NB4 (cell line): ENCODE measurements at regions not wholly inside any gene's neighbourhood (a gene's known extent, or its start where the extent isn't known, plus 50 kb on each side); places are given as distances from the start of the nearest gene placed in this dataset.

Experiments used
- DNase-seq: peaks from one replicate; pipeline ENCODE4 v3.0.0; 2010; ENCODE audit warnings: low read depth
- H3K4me3 ChIP-seq: one replicate; pipeline ENCODE4 v1.5.1; 2011; ENCODE audit warnings: mild to moderate bottlenecking, low read depth, low read length, moderate library complexity
- MYC ChIP-seq: IDR thresholded peaks from 2 replicates; pipeline ENCODE4 v1.6.1; 2011; ENCODE audit warnings: low read depth, low read length
- POLR2A ChIP-seq: IDR thresholded peaks from 2 replicates; pipeline ENCODE4 v1.6.1; 2011; ENCODE audit warnings: mild to moderate bottlenecking; ENCODE audit not compliant: insufficient read length; ENCODE audit errors: extremely low read depth
- TF ChIP-seq, protein P1 (sequence below): IDR thresholded peaks from 2 replicates; pipeline ENCODE4 v1.6.1; 2011; ENCODE audit warnings: low read depth, low read length
- TF ChIP-seq, protein P2 (sequence below): IDR thresholded peaks from one replicate; pipeline ENCODE4 v1.5.1; 2012; ENCODE audit warnings: low read depth, low read length

GRCh38 chr6:122050242-122050755 lies 349.2 kb upstream of the HSF2 start:
- DNase-seq, result no peak
- TF ChIP-seq, protein P1, sequence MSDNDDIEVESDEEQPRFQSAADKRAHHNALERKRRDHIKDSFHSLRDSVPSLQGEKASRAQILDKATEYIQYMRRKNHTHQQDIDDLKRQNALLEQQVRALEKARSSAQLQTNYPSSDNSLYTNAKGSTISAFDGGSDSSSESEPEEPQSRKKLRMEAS, result no peak
- TF ChIP-seq, protein P2, sequence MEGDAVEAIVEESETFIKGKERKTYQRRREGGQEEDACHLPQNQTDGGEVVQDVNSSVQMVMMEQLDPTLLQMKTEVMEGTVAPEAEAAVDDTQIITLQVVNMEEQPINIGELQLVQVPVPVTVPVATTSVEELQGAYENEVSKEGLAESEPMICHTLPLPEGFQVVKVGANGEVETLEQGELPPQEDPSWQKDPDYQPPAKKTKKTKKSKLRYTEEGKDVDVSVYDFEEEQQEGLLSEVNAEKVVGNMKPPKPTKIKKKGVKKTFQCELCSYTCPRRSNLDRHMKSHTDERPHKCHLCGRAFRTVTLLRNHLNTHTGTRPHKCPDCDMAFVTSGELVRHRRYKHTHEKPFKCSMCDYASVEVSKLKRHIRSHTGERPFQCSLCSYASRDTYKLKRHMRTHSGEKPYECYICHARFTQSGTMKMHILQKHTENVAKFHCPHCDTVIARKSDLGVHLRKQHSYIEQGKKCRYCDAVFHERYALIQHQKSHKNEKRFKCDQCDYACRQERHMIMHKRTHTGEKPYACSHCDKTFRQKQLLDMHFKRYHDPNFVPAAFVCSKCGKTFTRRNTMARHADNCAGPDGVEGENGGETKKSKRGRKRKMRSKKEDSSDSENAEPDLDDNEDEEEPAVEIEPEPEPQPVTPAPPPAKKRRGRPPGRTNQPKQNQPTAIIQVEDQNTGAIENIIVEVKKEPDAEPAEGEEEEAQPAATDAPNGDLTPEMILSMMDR, result no peak
- TF ChIP-seq POLR2A (no peak), MYC (no peak)
- no peak overlapping the region for H3K4me3 ChIP-seq

DNA sequence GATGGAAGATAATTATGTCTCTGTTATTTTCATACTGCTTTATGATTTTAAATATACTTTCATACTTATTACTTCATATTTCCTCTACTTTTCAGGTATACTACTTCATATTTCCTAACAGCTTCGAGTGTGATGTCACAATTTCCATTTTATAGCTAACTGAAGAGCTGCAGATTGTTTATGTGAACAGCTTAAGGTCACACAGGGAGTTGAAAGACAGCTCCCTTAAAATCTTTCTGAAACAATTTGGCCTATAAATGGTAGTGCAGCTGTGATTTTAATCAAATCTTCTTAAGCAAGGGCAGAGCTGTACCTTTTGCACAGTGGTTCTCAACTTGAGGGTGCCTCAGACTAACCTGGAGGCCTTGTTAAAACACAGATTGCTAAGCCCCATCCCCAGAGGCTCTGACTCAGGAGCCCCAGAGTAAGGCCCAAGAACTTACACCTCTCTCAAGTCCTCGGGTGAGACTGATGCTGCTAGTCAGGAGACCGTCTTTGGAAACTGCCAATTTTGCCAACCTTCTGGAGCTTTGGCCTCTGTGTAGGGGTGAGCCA lies 347.0 kb upstream of the HSF2 start:
- no peak for TF ChIP-seq POLR2A
- DNase-seq, result no peak
- no peak overlapping the region for H3K4me3 ChIP-seq

GRCh38 chr6:122059918-122060317 lies 339.5 kb upstream of the HSF2 start:
- no peak for DNase-seq
- TF ChIP-seq MYC (no peak), POLR2A (no peak)
- H3K4me3 ChIP-seq, result no peak overlapping the region

DNA sequence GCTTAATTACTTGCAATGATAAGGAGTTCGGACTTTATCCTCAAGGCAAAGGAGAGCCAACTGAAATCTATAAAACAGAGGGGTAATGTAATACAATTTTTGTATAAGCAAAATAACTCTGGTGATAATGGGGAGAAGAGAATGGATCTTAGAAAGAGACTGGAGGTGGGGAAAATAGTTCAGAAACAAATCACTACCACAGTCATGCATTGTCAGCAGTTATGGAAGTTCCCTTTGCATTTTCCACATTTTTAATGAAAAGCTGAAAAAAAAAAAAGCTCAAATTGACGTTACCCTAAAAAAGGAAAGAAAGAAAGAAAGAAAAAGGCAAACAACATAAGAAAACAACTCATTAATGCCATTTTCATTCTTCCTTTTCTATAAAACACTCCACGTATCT lies 337.6 kb upstream of the HSF2 start:
- TF ChIP-seq POLR2A (no peak), MYC (no peak)
- TF ChIP-seq, protein P1, result no peak
- TF ChIP-seq, protein P2, result no peak
- H3K4me3 ChIP-seq, result no peak overlapping the region

DNA sequence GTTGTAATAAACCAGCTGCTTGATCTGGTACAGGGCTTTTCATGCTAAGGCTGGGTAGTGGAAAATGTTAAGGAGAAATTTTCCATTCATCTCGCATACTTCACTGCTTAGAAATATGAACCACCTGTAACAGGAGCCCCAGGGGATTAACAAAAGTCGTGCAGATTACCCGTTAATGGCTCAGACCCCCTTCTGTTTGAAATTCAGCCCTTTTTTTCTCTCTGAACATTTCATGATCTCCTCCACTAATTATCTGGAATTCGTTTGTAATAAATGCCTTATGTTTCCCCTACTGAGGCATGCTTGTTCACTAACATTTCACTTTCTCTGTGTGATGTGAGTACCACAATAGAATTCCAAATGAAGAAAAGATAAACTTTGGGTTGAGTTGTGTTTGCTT lies 336.4 kb upstream of the HSF2 start:
- no peak overlapping the region for H3K4me3 ChIP-seq
- TF ChIP-seq POLR2A (no peak), MYC (no peak)
- TF ChIP-seq, protein P1, result no peak

More for the DNA sequence above, 337.6 kb upstream of the HSF2 start:
- DNase-seq, result no peak

DNA sequence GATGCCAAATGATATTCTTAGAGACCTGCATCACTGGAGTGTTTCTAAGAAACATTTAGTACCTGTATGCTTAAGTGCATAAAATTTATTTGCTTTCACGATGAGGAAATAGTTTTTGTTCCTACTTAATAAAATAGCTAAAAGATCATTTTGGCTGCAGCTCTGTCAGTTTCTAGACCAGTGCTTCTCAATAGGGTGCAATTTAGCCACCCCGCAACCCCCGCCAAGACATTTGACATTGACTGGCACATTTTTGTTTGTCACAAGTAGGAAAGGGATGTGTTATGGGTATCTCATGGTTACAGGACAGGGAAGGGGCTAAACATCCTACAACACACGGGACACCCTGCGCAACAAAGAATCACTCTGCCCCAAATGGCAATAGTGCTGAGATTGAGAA lies 335.7 kb upstream of the HSF2 start:
- no peak overlapping the region for H3K4me3 ChIP-seq
- DNase-seq, result no peak
- TF ChIP-seq MYC (no peak), POLR2A (no peak)
- TF ChIP-seq, protein P2, result no peak
- TF ChIP-seq, protein P1, result no peak

More for the DNA sequence above, 336.4 kb upstream of the HSF2 start:
- no peak for DNase-seq

GRCh38 chr6:122066200-122066599 lies 333.3 kb upstream of the HSF2 start:
- TF ChIP-seq, protein P2, result no peak
- no peak for TF ChIP-seq MYC
- no peak for TF ChIP-seq POLR2A
- TF ChIP-seq, protein P1, result no peak
- H3K4me3 ChIP-seq, result no peak overlapping the region

More at GRCh38 chr6:122066200-122066599, 333.3 kb upstream of the HSF2 start:
- DNase-seq, result no peak
